NCI-H748 (cell line): ENCODE measurements at regions not wholly inside any gene's neighbourhood (a gene's known extent, or its start where the extent isn't known, plus 50 kb on each side); places are given as distances from the start of the nearest gene placed in this dataset.

Source experiments
- DNase-seq: peaks from one replicate; lab custom pipeline; 2025; ENCODE audit not compliant: unreplicated experiment; lab: John Stamatoyannopoulos, UW

DNA sequence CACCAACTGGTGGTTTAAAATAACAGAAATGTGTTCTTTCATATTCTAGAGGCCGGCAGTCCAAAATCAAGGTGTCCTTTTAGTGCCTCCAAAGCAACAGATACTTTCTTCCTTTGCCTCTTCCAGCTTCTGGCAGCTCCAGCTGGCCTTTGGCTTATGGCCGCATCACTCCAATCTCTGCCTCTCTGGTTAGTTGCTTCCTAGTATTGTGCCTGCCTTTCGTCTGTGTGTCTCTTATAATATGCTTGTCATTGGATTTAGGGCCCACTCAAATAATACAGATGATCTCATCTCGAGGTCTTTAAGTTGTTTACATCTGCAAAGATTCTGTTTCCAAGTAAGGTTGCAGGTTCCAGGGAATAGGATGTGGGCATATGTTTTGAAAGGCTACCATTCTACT lies 855.2 kb upstream of the ID2 start:
- peak; percentile 27 for DNase-seq

DNA sequence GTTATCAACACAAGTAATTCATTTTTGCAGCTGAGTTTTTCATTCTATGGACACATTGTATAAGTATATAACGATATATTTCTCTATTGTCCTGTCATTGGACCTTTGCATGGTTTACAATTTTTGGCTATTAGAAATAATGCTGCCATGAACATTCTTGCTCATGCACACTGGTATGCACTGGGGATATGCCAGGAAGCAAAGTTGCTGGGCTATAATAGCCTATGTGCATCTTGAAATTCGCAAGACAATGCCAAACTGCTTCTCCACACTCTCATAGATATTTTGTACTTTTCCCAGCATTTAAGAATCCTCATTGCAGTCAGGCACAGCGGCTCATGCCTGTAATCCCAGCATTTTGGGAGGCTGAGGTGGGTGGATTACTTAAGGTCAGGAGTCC lies 852.6 kb upstream of the ID2 start:
- DNase-seq = no peak

DNA sequence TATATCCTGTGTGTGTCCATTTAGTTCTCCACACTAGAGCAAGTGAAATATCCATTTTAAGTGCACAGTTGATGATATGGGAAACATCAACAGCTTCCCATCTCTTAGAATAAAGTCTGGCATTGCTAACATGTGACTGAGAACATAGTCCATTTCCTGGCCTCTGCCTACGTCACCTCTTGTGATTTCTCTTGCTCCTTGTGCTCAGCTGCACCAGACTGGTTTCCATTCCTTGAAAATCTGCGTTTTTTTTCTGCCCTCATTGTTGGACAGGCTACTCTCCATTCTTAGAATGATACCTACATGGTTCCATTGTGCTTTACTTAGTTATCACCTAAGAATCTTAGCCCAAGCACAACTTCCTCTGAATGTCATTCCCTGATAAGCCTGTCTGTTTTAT lies 851.2 kb upstream of the ID2 start:
- DNase-seq = no peak

DNA sequence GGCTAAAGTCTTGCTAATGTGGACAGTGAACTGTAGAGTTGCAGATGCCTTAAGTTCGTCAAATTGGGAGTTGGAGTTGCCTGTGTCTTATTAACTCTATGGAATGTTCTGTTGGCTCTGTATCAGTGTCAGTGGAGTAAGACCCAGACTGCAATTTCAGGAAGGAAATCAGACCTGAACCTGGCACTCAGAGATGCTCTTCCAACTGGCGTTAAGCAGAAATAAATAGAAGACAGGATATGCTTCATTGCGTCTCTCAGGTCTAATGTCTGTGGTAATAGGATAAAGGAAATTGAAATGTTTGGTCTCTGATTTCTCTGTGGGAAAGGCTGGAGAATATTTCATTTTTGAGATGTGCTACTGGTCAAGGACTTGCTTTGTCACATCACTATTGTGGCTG lies 846.7 kb upstream of the ID2 start:
- DNase-seq = peak; percentile 44

DNA sequence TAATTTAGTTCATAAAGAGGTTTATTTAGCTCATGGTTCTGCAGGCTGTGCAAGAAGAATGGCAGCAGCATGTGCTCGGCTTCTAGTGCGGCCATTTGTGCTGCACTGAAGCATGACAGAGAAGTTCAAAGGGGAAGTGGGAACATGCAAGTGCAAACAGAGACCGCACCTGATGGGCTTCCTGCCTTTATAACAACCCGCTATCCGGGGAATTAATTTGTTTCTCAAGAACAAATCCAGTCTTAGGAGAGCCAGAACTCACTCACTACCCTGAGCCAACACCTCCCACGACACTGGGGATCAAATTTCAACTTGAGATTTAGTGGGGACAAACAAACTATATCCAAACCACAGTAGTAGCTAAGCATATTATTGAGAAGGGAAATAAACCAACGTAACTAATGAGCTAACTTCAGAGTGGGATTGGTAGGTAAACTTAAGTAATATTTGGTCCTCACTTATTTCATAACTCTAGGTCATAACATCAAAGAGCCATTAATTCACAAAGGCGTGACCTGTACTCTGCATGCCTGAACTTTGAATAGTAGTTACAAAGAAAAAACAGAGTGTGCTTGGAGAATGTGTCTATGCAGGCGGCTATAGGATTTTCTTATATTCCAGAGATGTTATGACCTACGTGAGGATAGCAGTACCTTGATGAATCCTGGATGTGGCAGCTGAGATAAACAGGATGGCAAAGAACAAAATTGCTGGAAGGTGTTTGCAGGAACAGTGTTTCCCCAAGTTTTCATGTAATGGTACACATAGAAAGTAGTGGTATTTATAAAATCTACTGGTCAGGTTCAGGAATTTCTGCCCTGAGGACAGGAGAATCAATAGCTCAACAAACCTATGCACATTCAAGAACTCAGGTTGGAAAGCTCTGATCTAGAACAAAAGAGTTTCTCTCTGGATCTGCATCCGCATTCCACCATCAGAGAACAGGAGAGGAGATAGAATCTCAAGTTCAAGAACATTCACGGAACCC lies 845.9 kb upstream of the ID2 start:
- peak; percentile 94 for DNase-seq

DNA sequence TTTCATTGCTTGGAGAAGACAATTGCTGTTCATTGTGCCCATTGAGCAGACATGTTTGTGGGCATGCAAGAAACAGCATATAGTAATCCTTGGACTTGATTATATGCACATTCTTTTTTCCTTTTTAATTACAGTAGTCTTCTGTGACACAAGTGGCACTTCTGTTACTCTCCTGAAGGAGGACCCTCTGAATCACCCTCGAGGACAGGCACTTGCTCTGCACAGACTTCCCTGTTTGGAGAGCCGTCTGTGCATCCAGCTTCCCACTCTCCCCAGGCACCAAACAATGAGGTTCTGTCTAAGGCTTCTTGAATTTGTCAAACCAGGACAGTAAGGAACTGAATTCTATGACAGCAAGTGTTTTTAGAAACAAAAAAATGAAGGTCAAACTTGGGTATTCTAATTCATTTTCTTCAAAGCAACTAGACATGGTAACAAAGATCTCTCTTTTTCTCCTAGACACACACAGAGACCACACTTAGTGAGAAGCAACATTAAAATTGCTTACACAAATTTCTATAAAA lies 844.6 kb upstream of the ID2 start:
- DNase-seq = no peak

DNA sequence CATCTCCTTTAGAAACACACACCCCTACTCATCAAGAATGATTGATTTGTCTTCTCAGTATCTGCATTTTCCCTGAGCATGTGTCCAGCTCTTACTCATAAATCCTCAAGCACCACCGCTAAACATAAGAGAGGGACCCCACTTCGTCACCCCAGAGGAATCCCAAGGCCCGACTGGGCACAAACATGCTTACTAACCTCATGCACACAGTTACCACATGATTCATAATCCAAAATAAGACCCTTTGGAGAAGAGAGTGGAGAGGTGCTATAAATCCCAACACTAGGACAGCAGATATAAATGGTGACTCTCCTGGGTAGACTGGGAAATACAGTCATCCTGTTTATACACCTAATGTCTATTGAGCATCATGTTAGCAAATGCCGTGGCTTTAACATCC lies 843.2 kb upstream of the ID2 start:
- no peak for DNase-seq

DNA sequence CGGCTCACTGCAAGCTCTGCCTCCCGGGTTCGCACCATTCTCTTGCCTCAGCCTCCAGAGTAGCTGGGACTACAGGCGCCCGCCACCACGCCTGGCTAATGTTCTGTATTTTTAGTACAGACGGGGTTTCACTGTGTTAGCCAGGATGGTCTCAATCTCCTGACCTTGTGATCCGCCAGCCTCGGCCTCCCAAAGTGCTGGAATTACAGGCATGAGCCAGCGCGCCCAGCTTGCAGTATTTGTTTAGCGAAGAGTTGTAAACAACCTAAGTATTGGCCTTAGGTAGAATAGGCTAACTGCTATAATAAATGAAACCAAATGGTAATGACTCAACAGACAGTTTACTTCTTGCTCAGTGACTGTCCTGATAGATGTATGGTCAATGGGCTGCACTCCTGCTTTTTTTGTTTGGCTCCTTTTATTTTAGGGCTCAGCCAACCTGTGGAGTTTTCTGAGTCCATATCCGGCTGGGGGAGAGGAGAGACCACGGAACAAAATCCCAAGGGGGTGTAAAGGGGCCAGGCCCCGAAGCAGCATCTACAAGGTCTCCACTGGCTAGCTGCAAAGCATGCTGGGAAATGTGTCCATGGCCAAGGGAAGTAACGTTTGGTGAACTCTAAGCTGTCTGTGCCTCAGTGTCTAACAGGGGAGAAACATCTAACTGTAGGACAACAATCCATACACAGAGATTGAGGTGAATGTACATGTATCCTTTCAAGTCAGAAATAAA lies 841.0 kb upstream of the ID2 start:
- DNase-seq = no peak

DNA sequence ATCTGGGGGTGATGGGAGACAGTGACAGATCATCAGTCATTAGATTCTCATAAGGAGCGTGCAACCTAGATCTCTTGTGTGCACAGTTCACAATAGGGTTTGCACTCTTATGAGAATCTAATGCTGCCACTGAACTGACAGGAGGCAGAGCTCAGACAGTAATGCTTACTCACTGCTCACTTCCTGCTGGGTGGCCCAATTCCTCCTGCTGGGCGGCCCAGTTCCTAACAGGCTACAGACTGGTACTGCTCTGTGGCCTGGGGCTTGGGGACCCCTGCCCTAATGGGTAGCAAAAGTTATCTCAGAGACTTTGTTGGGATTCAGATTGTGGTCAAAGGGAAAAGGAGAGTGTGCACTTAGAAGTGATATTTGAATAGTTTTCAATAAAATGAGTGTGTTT lies 840.1 kb upstream of the ID2 start:
- no peak for DNase-seq

DNA sequence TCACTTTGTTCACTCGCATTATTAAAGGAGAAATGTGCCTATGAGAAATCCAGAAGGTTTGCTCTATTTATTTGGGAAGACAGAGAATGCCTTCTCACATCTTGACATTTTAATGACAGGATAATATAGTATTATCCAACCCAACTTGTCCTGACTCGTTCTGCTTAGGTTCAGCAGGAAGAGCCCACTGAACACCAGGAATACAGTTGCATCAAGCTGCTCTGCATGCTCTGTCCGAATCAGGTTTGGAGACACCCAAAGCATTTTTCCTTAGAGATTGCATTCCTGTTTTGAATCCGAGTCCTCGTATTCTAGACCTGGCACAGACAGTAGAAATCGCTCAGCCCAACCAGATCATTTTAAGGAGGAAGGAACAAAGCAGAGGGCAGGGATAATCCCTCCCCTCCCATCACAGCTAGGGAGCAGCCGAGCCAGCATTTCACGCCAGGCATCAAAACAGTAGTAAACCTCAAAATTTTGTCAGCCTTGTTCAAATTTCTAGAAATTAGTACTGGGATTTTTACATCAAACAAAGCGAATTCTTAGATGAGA lies 837.4 kb upstream of the ID2 start:
- no peak for DNase-seq

DNA sequence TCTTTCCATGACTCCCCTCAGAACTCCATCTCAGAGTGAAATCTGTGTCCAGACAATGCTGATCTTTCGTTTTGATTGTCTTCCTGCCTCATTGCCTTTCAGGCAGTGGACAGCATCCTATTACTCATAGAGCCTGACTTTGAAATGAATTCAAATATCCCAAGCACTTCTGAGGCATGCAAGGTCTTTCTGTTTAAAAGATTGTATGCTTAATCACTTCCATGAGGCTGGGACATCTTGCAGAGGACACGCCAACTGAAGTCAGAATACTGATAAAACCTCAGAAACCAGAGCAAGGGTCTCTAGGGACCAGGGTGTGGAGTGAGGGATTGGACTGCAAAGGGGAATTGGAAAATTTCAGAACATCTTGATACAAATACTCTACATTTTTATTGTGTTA lies 836.5 kb upstream of the ID2 start:
- no peak for DNase-seq

DNA sequence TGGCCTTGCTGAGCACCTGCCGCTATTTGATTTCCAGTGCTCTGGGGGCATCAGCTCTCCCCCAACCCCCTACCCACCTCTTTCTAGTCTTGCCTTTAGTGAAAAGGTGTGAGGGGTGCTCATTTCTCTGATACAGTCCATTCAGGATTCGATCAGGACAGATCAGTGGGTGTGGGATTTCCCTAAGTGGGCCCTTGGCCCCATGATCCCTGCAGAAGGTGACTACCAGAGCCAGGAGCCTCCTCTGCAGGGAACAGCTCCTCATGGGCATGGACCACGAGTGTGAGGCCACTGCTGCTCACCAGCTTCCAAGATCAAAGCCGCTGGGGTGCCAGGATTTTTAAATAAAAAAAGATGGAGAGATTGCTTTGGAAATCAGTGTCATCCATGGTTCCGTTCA lies 835.2 kb upstream of the ID2 start:
- no peak for DNase-seq

DNA sequence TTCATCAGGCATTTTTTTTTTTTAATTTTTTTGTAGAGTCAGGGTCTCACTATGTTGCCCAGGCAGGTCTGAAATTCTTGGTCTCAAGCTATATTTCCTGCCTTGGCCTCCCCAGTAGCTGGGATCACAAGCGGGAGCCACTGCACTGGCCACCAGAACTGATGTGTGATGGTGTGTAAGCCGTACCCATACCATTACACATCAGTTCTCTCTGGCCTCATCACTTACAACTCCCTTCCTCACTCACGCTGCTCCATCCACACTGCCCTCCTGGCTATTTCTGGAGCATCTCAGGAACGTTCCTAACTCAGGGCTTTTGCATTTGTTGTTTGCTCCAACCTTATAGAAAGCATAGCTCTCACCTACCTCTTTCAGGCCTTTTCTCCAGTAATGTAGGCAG lies 834.5 kb upstream of the ID2 start:
- no peak for DNase-seq

DNA sequence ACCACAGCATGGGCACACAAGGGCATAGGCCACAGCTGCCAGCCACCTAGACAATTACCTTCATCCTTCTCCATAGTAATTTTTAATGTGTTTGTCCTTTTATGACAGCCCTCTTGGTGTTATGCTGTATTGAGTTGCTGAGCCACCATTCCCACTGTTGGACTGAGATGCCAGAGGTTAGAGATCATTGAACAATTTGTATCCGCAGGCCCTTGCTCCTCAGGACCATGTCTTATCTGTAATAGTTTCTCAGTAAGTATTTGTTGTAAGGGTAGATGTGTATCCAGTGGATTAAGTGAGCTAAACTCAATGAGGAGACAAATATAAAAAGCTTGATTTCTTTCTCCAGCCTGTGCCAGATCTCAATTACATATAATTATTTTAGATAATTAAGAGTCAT lies 832.8 kb upstream of the ID2 start:
- DNase-seq = no peak

DNA sequence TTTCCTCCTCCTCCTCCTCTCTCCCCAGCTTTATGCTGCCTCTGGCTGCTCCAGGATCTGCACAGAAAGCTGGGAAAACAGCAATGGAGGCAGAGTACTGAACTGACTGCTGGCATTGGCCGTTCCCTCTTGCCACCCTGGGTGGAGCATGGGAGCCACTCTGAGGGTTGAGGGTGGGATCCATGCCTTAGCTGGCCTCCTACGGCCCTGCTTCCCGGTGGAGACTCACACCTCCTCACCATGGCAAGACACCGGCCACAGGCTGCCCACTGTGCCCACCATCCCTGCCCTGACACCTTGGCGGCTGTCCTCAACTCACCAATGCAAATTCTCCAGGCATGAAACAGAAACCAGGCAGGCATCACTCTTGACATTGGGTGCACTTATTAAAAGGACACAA lies 832.3 kb upstream of the ID2 start:
- no peak for DNase-seq

DNA sequence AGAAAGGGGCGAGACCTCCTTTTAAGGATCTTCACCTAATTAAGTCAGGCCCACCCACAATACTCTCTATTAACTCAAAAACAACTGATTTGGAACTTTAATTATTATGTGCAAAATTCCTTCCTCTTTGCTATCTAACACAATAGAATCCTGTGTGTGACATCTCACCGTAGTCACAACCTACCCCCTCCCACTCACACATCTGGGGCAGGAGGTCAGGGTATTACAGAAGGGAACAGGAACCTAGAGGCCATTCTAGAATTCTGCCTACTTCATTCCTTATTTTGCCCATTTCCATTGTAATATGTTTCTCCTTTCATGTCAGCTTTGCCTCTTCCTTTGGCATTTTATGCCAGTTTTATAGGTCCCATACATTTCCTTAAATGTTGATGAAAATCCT lies 829.3 kb upstream of the ID2 start:
- DNase-seq = no peak

DNA sequence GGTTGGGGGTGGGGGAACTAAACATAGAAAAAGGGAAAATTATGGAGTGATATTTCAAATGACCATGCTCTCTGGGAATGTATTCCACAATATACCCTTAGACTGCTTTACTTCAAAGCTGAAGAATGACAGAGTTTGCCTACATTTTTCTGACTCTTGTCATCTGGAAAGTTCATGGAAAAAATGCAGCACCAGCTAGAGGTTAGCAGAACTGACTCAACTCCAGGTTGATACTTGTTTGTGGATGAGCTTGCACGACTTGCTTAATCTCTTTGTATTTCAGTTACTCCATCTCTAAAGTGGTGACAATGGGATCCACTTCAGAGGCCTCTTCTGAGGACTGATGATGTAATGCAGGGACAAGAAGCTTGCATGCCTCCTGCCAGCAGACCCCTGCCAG lies 824.0 kb upstream of the ID2 start:
- no peak for DNase-seq

DNA sequence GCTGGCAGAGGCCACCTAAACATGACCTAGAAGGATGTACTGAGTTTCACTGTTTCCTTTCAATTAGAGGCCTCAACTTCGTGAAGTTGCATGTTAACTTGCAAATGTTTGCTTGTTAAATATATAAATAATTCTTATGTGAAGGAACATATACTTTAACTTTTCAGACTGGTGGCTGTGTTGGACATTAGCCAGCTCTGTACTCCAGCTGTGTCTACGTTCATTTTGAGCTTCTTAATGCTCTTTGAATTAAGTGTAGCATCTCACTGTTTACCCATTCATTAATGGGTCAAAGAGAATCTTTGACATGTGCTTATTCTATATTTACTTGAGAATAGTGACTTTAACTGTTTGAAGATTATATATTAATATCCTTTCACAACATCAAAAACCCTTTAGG lies 823.2 kb upstream of the ID2 start:
- DNase-seq = no peak

DNA sequence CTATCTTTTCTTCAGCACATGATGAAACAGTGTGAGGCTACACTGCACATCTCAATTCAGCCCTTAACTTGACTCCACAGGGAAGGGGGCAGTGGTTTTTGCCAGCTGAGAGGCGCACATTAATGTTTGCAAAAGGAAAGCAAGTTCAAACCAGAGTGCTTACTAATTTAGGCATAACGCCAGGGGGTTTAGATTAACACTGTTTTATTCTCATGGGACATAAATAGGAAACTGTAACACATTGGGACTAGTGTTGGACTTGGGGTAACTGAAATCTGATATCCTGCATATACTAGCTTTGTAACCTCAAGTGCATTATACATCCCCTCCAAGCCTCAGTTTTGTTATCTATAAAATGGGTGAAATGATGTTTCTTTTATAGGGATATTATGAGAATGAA lies 821.2 kb upstream of the ID2 start:
- DNase-seq = no peak

DNA sequence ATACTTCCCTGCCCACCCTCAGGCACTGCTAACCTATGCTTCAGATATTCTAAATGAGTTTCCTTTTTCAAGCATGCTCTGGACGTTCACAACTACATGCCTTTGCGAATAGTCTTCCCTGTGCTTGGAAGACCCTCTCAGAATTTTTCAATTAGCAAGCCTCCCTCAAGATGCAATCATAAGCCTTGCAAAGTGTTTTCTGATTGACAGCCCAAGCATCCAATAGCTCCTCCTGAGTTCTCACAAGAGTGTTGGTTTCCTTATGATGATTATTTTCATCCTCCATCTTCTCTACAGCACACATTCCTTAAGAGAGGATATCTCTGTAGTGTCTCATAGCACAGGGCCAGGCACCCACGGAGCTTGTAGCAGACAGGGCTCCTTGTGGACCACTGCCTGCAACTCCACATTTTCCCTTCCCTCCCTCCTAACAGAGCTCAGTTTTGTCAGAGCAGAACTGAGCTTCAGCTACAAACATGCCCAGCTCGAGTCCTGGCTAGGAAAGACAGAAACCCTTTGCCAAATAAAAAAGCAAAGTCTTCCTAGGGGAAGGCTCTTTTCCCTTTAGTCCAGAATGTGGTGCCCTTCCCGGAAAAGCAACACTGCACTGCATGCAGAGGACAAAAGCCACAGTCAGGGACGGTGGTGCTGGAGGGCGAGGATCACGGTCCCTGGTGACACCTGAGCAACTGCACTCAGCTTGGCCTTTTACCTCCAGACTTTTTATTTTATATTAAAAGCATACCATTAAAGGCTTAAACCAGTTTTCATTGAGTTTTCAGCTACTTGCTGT lies 819.8 kb upstream of the ID2 start:
- DNase-seq = no peak

DNA sequence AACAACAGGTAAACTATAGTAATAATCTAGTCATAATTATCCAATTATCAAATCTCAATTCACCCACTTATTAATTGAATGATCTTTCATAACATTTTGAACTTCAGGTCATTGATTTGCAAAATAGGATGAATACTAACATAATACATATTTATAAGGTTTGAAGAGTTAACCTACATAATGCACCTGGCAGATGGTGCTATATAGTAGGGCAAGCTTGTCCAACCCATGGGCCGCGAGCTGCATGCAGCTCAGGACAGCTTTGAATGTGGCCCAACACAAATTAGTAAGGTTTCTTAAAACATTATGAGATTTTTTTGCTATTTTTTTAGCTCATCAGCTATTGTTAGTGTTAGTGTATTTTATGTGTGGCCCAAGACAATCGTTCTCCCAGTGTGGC lies 815.8 kb upstream of the ID2 start:
- DNase-seq = no peak
